ENCODE measurements at regions not wholly inside any gene's neighbourhood (a gene's known extent, or its start where the extent isn't known, plus 50 kb on each side); places are given as distances from the start of the nearest gene placed in this dataset.

DNA sequence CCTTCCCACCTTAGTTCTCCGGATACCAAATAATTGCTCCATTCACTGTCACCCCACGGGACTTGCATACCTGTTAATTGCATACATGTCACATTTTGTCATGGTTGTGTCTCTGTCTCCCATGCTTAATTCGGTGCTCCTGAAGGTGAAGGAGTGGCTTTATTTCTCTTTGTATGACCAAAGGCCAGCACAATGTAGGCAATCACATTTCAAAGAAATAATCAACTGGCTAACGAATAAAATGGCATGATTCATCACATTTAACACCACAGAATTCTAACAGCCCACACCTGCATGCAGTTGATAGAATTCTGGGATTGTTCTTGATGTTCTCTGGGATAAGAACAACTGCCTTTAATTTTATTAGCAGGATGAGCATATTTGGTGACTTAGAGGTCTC lies 59.3 kb downstream of the ATXN3L start (continued):
- no peak for TF ChIP-seq RARB (CRISPR knock-in tag; IDR thresholded peaks at IDR 0.05)

- H3K4me1 ChIP-seq = peaks cover 6% of the 10 kb centered on the region; the same call in 2 of the 3 replicates
- FAIRE-seq = no peak
- POLR2A ChIA-PET = no interaction called here
- no peak overlapping the region for H3K4me3 ChIP-seq
- WGBS (ENCODE audit: missing lambda C conversion rate) = 81% methylated on average over 5 of the region's 5 CpGs
- H3K27ac ChIP-seq = no peak overlapping the region
- TF ChIP-seq JUN (IDR thresholded peaks at IDR 0.05) = no peak
- TF ChIP-seq HOXB5 (CRISPR knock-in tag; IDR thresholded peaks at IDR 0.05) = no peak
- TF ChIP-seq, protein P1, sequence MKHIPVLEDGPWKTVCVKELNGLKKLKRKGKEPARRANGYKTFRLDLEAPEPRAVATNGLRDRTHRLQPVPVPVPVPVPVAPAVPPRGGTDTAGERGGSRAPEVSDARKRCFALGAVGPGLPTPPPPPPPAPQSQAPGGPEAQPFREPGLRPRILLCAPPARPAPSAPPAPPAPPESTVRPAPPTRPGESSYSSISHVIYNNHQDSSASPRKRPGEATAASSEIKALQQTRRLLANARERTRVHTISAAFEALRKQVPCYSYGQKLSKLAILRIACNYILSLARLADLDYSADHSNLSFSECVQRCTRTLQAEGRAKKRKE (CRISPR knock-in tag; IDR thresholded peaks at IDR 0.05; ENCODE audit: low read depth) = no peak
- TF ChIP-seq FOXS1 (CRISPR knock-in tag; IDR thresholded peaks at IDR 0.05) = no peak
- TF ChIP-seq ZSCAN20 (CRISPR knock-in tag; IDR thresholded peaks at IDR 0.05) = no peak
- no peak for TF ChIP-seq E2F6 (IDR thresholded peaks at IDR 0.05; ENCODE audit: borderline replicate concordance, low read depth)
- no peaks in the 10 kb centered on the region for H3K9me3 ChIP-seq
- CTCF ChIA-PET = no interaction called here
- no peak overlapping the region for H3K4me2 ChIP-seq
- ATAC-seq = no peak
- no peak for DNase-seq (ENCODE audit: low read depth in 1 of 2, low spot score in 1 of 2)
Measured at GRCh38 chrX:13258725-13259124, 61.1 kb downstream of the ATXN3L start.

DNA sequence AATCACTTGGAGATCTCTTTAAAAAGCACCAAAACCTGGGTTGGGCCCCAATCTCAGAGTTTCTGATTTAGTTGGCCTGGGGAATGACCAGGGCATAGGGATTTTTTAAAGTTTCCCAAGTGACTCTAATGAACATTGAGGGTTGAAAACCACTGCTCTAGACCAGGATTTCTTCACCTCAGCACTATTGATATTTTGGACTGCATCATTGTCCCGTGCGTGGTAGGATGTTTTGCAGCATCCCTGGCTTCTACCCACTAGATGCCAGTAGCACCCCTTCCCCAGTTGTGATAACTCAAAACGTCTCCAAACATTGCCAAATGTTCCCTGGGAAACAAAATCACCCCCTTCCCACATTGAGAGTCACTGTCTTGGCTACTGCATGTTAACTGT lies 61.8 kb downstream of the ATXN3L start:
- peak; percentile 82 for FAIRE-seq
- H3K9me3 ChIP-seq = no peaks in the 10 kb centered on the region; the same call in 2 of the 3 replicates
- ChIA-PET CTCF (no interaction called here), POLR2A (no interaction called here)
- DNase-seq (ENCODE audit: low read depth in 1 of 2, low spot score in 1 of 2) = no peak
- no peak overlapping the region for H3K4me2 ChIP-seq
- no peak overlapping the region for H3K4me3 ChIP-seq
- peaks cover 6% of the 10 kb centered on the region; the same call in 2 of the 3 replicates for H3K4me1 ChIP-seq
- WGBS (ENCODE audit: missing lambda C conversion rate) = 72% methylated on average over 3 of the region's 3 CpGs
- no peak for ATAC-seq
- H3K27ac ChIP-seq = peak overlapping the region in 1 of 2 experiments; percentile 28; a peak in 1 of 6 replicates
- TF ChIP-seq PHF8 (IDR thresholded peaks at IDR 0.05; ENCODE audit: borderline replicate concordance, low read depth) = no peak
- no peak for TF ChIP-seq EHF (CRISPR knock-in tag; IDR thresholded peaks at IDR 0.05)
- TF ChIP-seq BCL3 (IDR thresholded peaks at IDR 0.05) = no peak
- no peak for TF ChIP-seq HOXA7 (CRISPR knock-in tag; IDR thresholded peaks at IDR 0.05)
- TF ChIP-seq, protein P2, sequence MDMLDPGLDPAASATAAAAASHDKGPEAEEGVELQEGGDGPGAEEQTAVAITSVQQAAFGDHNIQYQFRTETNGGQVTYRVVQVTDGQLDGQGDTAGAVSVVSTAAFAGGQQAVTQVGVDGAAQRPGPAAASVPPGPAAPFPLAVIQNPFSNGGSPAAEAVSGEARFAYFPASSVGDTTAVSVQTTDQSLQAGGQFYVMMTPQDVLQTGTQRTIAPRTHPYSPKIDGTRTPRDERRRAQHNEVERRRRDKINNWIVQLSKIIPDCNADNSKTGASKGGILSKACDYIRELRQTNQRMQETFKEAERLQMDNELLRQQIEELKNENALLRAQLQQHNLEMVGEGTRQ (IDR thresholded peaks at IDR 0.05) = no peak
- no peak for TF ChIP-seq SREBF2 (IDR thresholded peaks at IDR 0.05)
- TF ChIP-seq NFE2L2 (conservative IDR thresholded peaks at IDR 0.05; ENCODE audit: low read length) = no peak
- no peak for TF ChIP-seq HEYL (CRISPR knock-in tag; IDR thresholded peaks at IDR 0.05)
- TF ChIP-seq CEBPB (IDR thresholded peaks at IDR 0.05) = no peak

GRCh38 chrX:13257223-13258051 lies 62.4 kb downstream of the ATXN3L start:
- H3K27ac ChIP-seq = peak overlapping the region in 1 of 2 experiments; percentile 28; a peak in 1 of 6 replicates
- H3K4me3 ChIP-seq = no peak overlapping the region
- H3K4me1 ChIP-seq = peaks cover 6% of the 10 kb centered on the region; the same call in 2 of the 3 replicates
- DNase-seq (ENCODE audit: low read depth in 1 of 2, low spot score in 1 of 2) = no peak
- CTCF ChIA-PET = no interaction called here
- H3K4me2 ChIP-seq = no peak overlapping the region
- ATAC-seq = no peak
- H3K9me3 ChIP-seq = no peaks in the 10 kb centered on the region; the same call in 2 of the 3 replicates
- WGBS (ENCODE audit: missing lambda C conversion rate) = 88% methylated on average over 6 of the region's 6 CpGs
- POLR2A ChIA-PET = no interaction called here
- no peak for FAIRE-seq
- TF ChIP-seq TFCP2L1 (CRISPR knock-in tag; IDR thresholded peaks at IDR 0.05) (no peak), HOXB5 (CRISPR knock-in tag; IDR thresholded peaks at IDR 0.05) (no peak), POLR2A (IDR thresholded peaks at IDR 0.05; ENCODE audit: low read length) (no peak), MAZ (IDR thresholded peaks at IDR 0.05; ENCODE audit: borderline replicate concordance, low read depth, low read length) (no peak), E2F6 (IDR thresholded peaks at IDR 0.05; ENCODE audit: borderline replicate concordance, low read depth) (no peak), MAFK (IDR thresholded peaks at IDR 0.05; ENCODE audit: partially characterized antibody) (no peak), FOSB (CRISPR knock-in tag; IDR thresholded peaks at IDR 0.05) (no peak), EHMT2 (IDR thresholded peaks at IDR 0.05; ENCODE audit: low read depth) (no peak), ZC3H11A (IDR thresholded peaks at IDR 0.05) (no peak), ELK1 (IDR thresholded peaks at IDR 0.05; ENCODE audit: low read depth, low read length) (no peak), GATA3 (IDR thresholded peaks at IDR 0.05; ENCODE audit: borderline replicate concordance) (no peak), RARB (CRISPR knock-in tag; IDR thresholded peaks at IDR 0.05) (no peak), FOXS1 (CRISPR knock-in tag; IDR thresholded peaks at IDR 0.05) (no peak), BCL3 (IDR thresholded peaks at IDR 0.05) (no peak), ZSCAN20 (CRISPR knock-in tag; IDR thresholded peaks at IDR 0.05) (no peak)
